ENCODE measurements at regions not wholly inside any gene's neighbourhood (a gene's known extent, or its start where the extent isn't known, plus 50 kb on each side); places are given as distances from the start of the nearest gene placed in this dataset.

DNA sequence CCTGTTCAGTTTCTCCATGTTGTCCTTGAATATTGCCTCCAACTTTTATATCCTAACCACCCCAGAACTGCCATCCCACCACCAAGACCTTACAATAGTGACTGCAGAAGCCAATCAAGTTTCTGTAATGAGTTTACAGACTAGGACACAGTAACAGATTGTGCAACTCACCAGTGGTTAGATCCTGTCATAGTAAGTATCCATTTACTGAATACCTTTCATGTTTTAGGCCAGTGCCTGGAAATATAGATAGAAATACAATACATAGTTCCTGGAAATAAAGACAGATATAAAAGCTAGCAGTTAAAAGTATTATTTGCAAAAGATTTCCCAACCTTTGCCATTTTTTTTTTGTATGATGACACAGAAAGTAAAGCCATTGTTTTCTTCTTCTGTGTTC is 471.8 kb upstream of the BTBD3 start:
- TF ChIP-seq CTCF (IDR thresholded peaks at IDR 0.05): no peak
- ATAC-seq (ENCODE audit: low FRiP score) (no peak), DNase-seq (ENCODE audit: low spot score) (no peak)

DNA sequence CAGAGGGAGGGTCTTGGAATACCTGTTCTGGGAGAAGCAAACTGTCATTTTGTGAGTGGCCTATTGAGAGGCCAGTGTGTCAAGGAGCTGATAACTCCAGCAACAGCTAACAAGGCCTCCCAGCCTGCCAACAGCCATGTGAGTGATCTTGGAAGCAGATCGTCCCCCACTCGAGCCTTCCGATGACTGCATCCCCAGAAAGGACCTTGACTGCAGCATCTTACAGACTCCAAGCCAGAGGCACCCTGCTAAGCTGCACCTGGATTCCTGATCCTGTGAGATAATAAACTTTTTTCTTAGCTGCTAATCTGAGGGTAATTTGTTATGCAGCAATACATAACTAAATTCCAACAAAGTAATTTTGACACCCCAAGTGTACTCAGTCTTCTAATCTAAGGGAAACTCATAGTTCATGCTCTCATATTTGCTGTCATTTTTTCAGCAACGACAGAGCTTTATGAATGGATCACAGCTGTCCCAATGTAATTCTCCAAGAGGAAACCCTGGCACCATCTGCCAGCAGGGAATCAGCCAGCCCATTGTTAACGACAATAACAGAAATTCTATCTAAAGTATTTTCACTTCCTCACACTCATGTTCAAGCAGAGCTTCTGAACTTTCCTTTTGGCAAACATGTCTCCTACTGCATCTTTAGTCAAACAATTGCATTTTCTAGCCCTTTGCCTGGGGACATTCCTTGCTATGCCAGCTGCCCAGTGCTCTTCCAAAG is 470.2 kb upstream of the BTBD3 start:
- DNase-seq (ENCODE audit: low spot score) (no peak), ATAC-seq (ENCODE audit: low FRiP score) (no peak)
- no peak for TF ChIP-seq CTCF (IDR thresholded peaks at IDR 0.05)

- no peak for ATAC-seq (ENCODE audit: low FRiP score)
- DNase-seq (ENCODE audit: low spot score): no peak
- TF ChIP-seq CTCF (IDR thresholded peaks at IDR 0.05): no peak
Measured at GRCh38 chr20:11448554-11448953, 469.1 kb upstream of the BTBD3 start.

- TF ChIP-seq CTCF (IDR thresholded peaks at IDR 0.05): no peak
- no peak for ATAC-seq (ENCODE audit: low FRiP score)
- DNase-seq (ENCODE audit: low spot score): no peak
Measured at GRCh38 chr20:11451793-11452291, 465.9 kb upstream of the BTBD3 start.

DNA sequence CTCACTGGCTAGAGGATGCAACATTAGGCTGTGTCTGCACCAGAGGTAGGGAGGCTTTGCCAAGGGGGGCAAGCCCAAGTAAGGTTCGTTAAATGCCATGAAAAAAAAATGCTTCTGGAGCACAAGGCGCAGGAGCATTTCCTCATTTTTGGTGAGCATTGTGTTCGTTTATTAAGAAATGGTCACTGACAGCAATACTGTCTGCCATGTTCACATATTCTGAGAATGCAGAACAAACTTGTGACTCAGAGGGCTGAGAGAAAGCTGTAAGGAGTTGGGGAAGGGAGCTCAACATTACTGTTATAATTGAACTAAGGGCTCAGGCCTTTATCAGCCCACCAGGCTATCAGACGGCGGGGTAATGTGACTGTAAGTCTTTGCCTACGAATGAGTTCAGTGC is 465.4 kb upstream of the BTBD3 start:
- no peak for TF ChIP-seq CTCF (IDR thresholded peaks at IDR 0.05)
- no peak for ATAC-seq (ENCODE audit: low FRiP score)
- DNase-seq (ENCODE audit: low spot score): no peak

DNA sequence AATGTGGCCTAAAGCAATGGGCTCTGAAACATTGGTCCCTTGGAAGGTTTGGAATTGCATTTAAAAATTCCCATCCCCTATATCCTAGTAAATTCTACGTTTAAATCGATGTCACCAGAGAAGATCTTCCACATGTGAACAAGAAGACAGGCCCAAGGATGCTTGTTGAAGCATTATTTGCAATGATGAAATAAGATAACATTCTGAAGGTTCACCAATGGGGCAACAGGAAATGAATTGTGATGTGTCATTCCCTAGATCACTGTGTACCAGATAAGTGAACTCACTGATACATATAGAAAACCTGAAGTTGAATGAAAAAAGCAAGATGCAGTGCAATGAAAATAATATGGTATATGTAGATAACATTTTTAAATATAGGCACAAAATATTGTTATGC is 464.3 kb upstream of the BTBD3 start:
- no peak for TF ChIP-seq CTCF (IDR thresholded peaks at IDR 0.05)
- no peak for DNase-seq (ENCODE audit: low spot score)
- no peak for ATAC-seq (ENCODE audit: low FRiP score)

Measured in omental fat pad (tissue), 3 donors.